Epithelial cell of esophagus (primary cell): ENCODE measurements at regions not wholly inside any gene's neighbourhood (a gene's known extent, or its start where the extent isn't known, plus 50 kb on each side); places are given as distances from the start of the nearest gene placed in this dataset.

Experiments
- DNase-seq: peaks from one replicate; pipeline ENCODE4 v3.0.0; 2010; ENCODE audit warnings: low read depth
- H3K4me3 ChIP-seq: 2 replicates; pipeline ENCODE4 v1.5.1; 2011; ENCODE audit warnings: mild to moderate bottlenecking, low read length, control low read depth
- TF ChIP-seq, protein P1 (sequence below): IDR thresholded peaks from 2 replicates; pipeline ENCODE4 v1.5.1; 2011; ENCODE audit warnings: low read depth, mild to moderate bottlenecking, low read length, control low read depth, inconsistent platforms; ENCODE audit not compliant: insufficient read depth; ENCODE audit errors: missing control alignments

DNA sequence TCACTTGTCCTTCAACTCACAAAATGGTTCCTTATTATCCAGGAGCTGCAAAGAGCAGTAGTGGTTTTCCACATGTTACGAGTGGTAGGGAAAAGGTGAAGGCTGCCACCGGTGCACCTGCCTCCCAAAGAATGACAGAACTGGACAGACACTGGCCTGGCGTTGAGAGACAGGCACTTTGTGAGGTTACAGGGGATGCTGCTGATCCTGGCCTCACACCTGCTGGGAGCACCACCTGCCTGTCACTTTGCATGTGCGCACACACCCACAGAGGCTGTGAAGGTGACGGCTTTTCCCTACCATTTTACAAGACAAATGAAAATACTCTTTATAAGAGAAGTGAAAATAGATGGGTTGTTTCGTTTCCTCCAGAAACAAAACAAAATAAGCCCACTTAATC is 175.3 kb upstream of the B3GAT1 start:
- H3K4me3 ChIP-seq: no peak overlapping the region
- no peak for DNase-seq
- TF ChIP-seq, protein P1, sequence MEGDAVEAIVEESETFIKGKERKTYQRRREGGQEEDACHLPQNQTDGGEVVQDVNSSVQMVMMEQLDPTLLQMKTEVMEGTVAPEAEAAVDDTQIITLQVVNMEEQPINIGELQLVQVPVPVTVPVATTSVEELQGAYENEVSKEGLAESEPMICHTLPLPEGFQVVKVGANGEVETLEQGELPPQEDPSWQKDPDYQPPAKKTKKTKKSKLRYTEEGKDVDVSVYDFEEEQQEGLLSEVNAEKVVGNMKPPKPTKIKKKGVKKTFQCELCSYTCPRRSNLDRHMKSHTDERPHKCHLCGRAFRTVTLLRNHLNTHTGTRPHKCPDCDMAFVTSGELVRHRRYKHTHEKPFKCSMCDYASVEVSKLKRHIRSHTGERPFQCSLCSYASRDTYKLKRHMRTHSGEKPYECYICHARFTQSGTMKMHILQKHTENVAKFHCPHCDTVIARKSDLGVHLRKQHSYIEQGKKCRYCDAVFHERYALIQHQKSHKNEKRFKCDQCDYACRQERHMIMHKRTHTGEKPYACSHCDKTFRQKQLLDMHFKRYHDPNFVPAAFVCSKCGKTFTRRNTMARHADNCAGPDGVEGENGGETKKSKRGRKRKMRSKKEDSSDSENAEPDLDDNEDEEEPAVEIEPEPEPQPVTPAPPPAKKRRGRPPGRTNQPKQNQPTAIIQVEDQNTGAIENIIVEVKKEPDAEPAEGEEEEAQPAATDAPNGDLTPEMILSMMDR: no peak

DNA sequence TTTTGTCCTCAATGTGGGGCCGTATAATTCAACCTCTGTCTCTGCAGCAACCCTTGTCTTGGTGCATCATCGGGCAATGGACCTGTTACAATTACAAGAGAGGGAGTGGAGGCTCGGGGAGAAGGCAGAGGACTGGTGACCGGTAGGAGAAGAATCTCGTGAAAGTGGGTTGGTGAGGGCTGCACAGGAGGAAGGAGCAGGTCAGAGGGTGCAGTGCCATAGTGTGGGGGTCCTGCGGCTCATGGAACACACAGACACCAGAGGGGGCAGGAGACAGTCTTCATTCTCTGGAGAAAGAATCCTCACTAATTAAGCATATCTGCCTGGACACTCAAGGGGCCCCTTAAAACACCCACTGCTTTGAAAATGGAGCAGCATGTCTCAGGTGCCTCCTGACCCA is 174.7 kb upstream of the B3GAT1 start:
- no peak overlapping the region for H3K4me3 ChIP-seq
- TF ChIP-seq, protein P1: no peak
- no peak for DNase-seq

DNA sequence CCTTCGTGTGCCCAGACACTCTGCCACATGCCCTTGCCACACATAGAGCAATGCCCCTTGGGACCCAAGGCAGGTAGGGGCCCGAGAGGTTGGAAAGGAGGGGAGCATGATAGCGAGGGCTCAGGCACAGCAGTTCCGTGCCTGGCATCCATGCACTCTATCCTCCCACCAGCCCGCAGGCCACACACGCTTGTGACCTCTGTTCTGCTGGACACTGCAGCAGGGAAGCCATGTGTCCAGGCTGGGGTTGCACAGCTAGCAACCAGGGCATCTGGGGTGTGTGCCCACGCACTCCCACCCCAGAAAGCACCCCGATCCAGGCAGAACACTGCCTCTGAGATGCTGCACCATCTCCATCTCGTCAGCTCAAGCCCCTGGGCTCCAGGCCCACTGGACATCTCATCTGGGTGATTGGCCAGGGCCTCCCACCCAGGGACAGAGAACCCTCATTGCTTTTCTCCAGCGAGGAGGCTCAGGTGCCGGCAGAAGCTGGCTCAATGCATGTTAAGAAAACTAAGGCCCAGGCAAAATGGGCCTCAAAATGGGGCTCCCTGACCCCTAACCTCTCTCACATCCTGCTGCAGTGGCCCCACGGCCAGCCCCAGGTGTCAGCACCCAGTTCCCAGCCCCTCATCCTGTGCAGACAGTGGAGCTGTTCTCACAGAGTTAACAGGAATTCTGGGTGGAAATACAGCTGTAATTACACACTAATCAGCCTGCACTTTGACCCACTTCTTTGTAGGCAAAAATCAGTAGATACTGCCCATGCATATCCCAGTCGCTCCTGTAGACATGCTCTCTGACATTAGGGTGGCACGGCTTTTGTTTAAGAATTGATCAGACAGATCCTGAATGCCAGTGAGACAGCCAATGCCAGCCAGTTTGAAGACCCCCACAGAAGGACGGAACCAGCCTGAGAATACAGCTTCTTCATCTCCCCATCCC is 173.9 kb upstream of the B3GAT1 start:
- H3K4me3 ChIP-seq: no peak overlapping the region
- DNase-seq: no peak
- TF ChIP-seq, protein P1: no peak

GRCh38 chr11:134584706-134585445 is 172.8 kb upstream of the B3GAT1 start:
- TF ChIP-seq, protein P1: no peak
- DNase-seq: no peak
- no peak overlapping the region for H3K4me3 ChIP-seq

- no peak overlapping the region for H3K4me3 ChIP-seq
- DNase-seq: no peak
- TF ChIP-seq, protein P1: no peak
These were observed 172.0 kb upstream of the B3GAT1 start for GRCh38 chr11:134584001-134584561.

DNA sequence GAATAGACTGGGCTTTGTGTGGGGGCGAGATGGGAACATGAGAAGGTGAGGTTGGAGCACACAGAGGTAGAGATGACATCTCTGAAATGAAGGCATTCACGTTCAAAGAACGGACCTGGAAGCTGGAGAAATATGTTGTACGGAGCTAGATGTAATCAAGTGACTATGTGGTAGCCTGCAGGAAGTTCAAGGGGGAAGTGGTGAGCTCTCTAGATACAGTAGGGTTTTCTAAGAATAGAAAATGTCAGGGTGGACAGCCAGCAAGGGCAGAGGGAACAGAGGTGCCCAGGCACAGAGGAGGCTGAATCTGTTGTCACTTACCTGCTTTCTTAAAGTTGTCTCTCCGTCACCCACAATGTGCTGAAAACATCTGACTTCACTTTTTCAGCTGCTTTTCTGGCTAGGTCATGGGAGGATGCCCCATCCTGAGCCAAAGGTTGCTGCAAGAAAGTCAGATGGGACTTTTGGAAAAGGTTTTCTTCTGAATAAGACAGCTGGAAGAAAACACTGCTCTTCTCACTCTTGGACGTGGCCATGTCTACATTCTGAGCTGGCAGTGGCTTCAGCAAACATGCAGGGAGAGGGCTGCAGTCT is 171.5 kb upstream of the B3GAT1 start:
- no peak overlapping the region for H3K4me3 ChIP-seq
- DNase-seq: no peak
- TF ChIP-seq, protein P1: no peak
